DMS 273 (cell line): ENCODE measurements at regions not wholly inside any gene's neighbourhood (a gene's known extent, or its start where the extent isn't known, plus 50 kb on each side); places are given as distances from the start of the nearest gene placed in this dataset.
"Not testable (repeated sequence)": the region's sequence is repeated elsewhere in the genome, so short reads cannot be mapped to it uniquely, and the experiment has no call there.

Experiments used
- DNase-seq: peaks from one replicate; lab custom pipeline; 2025; ENCODE audit not compliant: unreplicated experiment; lab: John Stamatoyannopoulos, UW

DNA sequence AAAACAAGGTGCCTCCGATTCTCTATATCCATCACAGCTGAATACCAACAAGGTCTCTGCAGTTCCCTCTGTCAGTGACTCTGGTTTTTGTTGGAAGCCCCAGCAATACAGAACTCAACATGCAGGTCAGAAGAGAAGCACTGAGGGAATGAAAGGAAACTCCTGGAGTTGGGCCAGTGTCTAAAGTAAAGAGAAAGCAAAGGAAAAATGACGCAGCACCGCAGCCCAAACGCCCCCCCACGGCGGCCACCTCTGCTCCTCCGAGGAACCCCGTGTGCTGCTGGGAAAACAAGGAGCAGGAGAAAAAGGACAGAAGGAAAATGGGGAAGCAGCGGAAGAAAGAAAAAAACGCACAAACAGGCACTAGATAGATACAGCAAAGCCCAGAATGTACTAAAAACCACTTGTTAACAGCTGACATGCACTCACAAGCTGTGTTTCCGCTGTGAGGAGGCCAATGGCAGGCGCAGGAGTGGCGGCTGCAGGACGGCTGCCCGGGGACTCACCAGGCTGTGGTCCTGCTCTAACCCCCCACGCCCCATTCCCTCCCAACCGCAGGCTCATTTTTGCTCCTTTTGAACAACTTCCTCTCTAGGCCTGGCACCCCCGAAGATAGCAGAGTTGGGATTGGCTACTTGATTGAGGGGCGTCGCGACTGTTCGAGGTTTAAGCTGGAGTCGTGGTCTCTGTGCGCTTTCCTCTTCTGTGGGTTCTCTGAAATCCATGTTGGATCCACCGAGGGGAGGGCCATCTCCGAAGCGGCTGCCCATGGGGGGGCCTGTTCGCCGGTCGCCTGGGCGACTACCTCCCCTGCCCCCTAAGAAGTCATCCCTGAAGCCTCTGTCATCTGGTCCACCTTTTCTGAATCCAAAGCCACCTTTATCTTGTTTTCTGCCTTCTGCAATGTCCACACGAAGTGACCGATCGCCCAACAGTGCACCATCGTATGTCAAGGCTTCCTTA is 204.8 kb downstream of the HIBADH start:
- DNase-seq, result not testable (repeated sequence)

DNA sequence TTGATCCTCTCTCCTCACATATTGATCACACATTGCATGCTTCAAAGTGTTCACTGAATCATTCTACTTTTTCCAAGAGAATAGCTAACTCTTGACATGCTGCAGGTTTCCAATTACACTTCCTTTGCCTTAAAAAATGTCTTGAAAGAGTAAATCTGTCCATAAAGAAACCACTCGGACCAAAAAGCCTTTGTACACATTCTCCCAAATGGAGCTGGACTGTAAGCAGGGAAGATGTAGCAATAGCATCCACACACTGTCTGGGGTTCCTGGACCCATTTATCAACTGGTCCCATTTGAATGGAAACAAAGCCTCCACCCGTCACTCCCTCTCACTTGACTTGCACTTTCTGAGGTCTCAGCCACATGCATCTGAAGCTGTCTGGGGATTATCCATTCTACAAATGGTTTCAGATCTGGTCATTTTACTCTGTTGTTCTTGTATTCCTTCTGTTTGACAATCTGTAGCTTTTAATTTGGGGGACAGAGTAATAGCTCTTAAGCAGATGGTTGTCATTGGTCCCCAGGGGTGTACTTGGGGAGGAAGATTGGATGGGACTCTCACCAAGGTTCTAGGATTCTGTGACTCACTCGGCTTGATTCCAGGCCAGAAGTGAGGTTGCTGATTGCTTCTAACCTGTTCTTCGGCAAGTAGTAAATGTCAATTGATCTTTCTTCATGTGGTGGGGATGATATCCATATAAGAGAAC is 203.5 kb downstream of the HIBADH start:
- DNase-seq, result peak; percentile 63

DNA sequence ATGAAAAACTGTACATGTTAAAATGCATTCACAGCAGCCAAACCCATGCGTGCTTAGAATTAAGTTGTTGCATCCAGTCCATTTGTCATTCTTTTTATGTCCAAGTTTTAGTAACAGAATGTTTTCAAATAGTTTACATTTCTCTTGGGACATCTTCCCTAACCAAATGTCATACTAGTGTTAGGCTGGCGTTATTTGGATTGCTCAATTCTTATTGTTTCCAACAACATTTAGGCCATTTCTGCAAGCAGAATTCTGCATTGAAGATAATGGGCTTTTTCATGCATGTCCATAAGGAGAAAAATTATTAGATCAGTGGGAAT is 203.0 kb downstream of the HIBADH start:
- no peak for DNase-seq

DNA sequence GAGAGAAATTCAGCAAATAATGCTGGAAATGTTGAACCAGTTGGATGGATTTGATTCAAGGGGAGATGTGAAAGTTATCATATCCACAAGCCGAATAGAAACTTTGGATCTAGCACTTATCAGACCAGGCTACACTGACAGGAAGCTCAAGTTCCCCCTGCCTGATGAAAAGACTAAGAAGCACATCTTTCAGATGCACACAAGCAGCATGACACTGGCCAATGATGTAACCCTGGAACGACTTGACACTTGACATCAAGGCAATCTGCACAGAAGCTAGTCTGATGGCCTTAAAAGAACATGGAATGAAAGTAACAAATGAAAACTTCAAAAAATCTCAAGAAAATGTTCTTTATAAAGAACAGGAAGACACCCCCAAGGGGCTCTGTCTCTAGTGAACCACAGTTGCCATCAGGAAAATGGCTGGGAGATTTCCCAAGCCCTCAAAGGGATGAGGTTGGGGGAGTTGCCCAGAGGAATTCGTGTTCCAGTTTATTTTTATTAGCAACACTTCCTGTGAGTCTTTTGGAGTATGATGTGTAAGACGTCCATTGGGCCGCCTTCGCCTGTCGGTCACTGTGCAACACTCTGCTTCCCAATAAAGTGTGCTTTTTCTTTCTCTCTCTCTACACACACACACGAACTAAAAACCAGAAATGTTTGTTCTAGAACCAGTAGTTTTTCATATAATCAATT is 200.0 kb downstream of the HIBADH start:
- DNase-seq, result no peak

DNA sequence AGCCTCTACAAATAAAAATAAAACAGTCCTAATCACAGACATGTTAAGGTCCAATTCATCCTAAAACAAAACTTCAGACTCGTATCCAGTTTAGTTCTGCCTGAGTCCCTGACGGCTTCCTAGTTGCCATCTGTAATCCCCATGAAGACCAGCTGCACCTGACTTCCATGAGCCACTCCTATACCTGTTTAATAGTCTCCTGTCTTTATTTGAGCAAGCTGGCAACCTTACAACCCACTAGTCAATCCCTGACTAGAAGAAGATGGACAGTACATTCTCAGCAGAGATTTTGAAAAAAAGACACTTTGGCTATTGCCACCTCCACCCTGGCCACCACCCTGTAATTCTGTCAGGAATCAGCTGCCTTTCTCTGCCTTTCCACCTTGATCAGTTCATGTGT is 197.7 kb downstream of the HIBADH start:
- no peak for DNase-seq

DNA sequence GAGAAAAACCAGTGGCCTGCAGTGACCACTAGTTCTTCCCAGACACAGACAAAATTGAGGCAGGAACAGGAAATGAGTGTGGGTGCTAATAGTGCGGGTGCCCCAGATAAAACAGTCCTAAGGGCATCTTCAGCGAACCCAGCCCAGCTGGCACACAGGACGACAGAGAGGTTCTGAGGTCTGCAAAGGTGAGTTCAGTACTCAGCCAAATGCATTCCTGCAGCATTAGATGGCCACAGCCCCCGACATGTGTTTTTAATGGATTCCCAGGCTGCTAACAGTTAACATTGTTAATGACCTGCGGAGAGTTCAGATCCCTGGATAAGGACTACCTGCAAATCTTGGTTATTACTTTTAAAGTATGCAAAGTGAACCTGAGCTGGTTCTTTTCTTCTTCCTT is 196.0 kb downstream of the HIBADH start:
- no peak for DNase-seq

DNA sequence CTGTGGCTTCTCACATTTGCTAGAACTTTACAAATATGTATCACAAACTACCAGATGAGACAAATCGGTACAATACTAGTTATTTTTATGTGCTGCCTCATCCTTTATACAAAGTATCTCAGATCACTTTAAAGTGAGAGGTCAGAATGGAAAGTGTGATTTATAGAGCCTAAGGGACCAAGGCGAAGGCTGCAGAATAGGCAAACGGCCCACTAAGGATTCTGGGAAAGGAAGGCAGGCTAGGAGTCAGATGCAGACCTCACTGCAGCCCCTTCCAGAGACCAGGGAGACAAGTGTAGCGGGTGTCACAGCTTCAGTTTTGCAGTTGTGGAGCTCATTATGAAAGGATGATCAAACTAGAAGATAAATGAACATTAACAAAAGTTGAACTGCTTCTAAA is 190.6 kb downstream of the HIBADH start:
- no peak for DNase-seq
